HEK293 (cell line): ENCODE measurements at regions not wholly inside any gene's neighbourhood (a gene's known extent, or its start where the extent isn't known, plus 50 kb on each side); places are given as distances from the start of the nearest gene placed in this dataset.

Experiments used
- CTCF ChIA-PET: fragments of 350-600 bp; formaldehyde crosslinking; extraction: SDS; loops from one replicate; lab custom pipeline; 2021; ENCODE audit warnings: antibody characterized with exemption; lab: Yijun Ruan, JAX
- POLR2A ChIA-PET: fragments of 300-600 bp; formaldehyde crosslinking; extraction: SDS; loops from one replicate; lab custom pipeline; 2020; ENCODE audit warnings: antibody characterized with exemption, inconsistent platforms; lab: Yijun Ruan, JAX
- H3K27ac ChIP-seq: fragments of 200-500 bp; sonication (Bioruptor generic); 2 replicates; pipeline ENCODE4 v1.5.1; 2014; ENCODE audit warnings: low read depth, low read length, control low read depth, inconsistent platforms; ENCODE audit errors: extremely low read depth
- H3K36me3 ChIP-seq, 2 experiments: fragments of 200-500 bp in 1 of 2; sonication (Bioruptor generic) in 1 of 2; 1 replicate in 1 of 2; 2 replicates in 1 of 2; pipeline ENCODE4 v1.5.1; 2014 to 2017; ENCODE audit warnings: inconsistent platforms in 2 of 2, low read length in 2 of 2; ENCODE audit not compliant: control insufficient read depth in 2 of 2, insufficient read depth in 1 of 2
- H3K4me1 ChIP-seq: fragments of 200-500 bp; sonication (Bioruptor generic); 2 replicates; pipeline ENCODE4 v1.5.1; 2014; ENCODE audit warnings: mild to moderate bottlenecking, low read length, inconsistent platforms; ENCODE audit not compliant: control insufficient read depth, insufficient read depth
- H3K4me3 ChIP-seq: 2 replicates; pipeline ENCODE4 v1.5.1; 2011; ENCODE audit warnings: low read depth, mild to moderate bottlenecking, control low read depth, low read length, moderate library complexity
- H3K9me3 ChIP-seq: fragments of 200-500 bp; sonication (Bioruptor generic); 2 replicates; pipeline ENCODE4 v1.5.1; 2014; ENCODE audit warnings: low read depth, low read length, inconsistent platforms; ENCODE audit not compliant: control insufficient read depth, insufficient read depth
- GFI1B ChIP-seq: fragments of 450-650 bp; formaldehyde crosslinking; IDR thresholded peaks from 2 replicates; pipeline ENCODE4 v1.5.1; 2016; ENCODE audit warnings: missing biosample characterization, missing genetic modification characterization
- KLF7 ChIP-seq: fragments of 450-650 bp; formaldehyde crosslinking; IDR thresholded peaks from 2 replicates; pipeline ENCODE4 v1.5.1; 2016; ENCODE audit warnings: missing biosample characterization, missing genetic modification characterization, borderline replicate concordance
- SP2 ChIP-seq: fragments of 450-650 bp; formaldehyde crosslinking; IDR thresholded peaks from 2 replicates; pipeline ENCODE4 v1.5.1; 2016; ENCODE audit warnings: missing biosample characterization, missing genetic modification characterization
- SP3 ChIP-seq: fragments of 450-650 bp; formaldehyde crosslinking; IDR thresholded peaks from 2 replicates; pipeline ENCODE4 v1.5.1; 2016; ENCODE audit warnings: missing biosample characterization, missing genetic modification characterization
- ZBTB26 ChIP-seq: fragments of 450-650 bp; formaldehyde crosslinking; optimal IDR thresholded peaks from 2 replicates; pipeline ENCODE3; 2016; ENCODE audit warnings: missing biosample characterization, mild to moderate bottlenecking, missing genetic modification characterization
- ZFHX2 ChIP-seq: fragments of 450-650 bp; formaldehyde crosslinking; conservative IDR thresholded peaks from 2 replicates; pipeline ENCODE4 v1.5.1; 2016; ENCODE audit warnings: missing biosample characterization, missing genetic modification characterization
- ZNF112 ChIP-seq: fragments of 450-650 bp; formaldehyde crosslinking; IDR thresholded peaks from 2 replicates; pipeline ENCODE4 v1.5.0; 2017; ENCODE audit warnings: missing biosample characterization, missing genetic modification characterization
- ZNF354C ChIP-seq: fragments of 450-650 bp; formaldehyde crosslinking; IDR thresholded peaks from 2 replicates; pipeline ENCODE4 v1.5.1; 2016; ENCODE audit warnings: missing biosample characterization, missing genetic modification characterization, low read depth, borderline replicate concordance
- ZNF404 ChIP-seq: fragments of 450-650 bp; formaldehyde crosslinking; IDR thresholded peaks from 2 replicates; pipeline ENCODE4 v1.5.1; 2017; ENCODE audit warnings: missing biosample characterization, missing genetic modification characterization
- ZNF76 ChIP-seq: fragments of 450-650 bp; formaldehyde crosslinking; IDR thresholded peaks from 2 replicates; pipeline ENCODE4; 2016; ENCODE audit warnings: low read depth, missing biosample characterization, missing genetic modification characterization, borderline replicate concordance
- TF ChIP-seq, protein P1 (sequence below): fragments of 450-650 bp; formaldehyde crosslinking; IDR thresholded peaks from 2 replicates; pipeline ENCODE4 v1.5.1; 2017; ENCODE audit warnings: missing biosample characterization, mild to moderate bottlenecking, missing genetic modification characterization, moderate library complexity
- TF ChIP-seq, protein P2 (sequence below): fragments of 450-650 bp; formaldehyde crosslinking; IDR thresholded peaks from 2 replicates; pipeline ENCODE4 v1.5.1; 2016; ENCODE audit warnings: missing biosample characterization, missing genetic modification characterization

- CTCF ChIA-PET = interaction anchor here (0.6 to 1.6 kb wide), 2 partner anchors 9 to 210 kb away, joined by 3 read pairs; no protein-coding TSS in a partner anchor
These were observed 52.8 kb upstream of the NFE2L3 start for GRCh38 chr7:26099236-26099635.

DNA sequence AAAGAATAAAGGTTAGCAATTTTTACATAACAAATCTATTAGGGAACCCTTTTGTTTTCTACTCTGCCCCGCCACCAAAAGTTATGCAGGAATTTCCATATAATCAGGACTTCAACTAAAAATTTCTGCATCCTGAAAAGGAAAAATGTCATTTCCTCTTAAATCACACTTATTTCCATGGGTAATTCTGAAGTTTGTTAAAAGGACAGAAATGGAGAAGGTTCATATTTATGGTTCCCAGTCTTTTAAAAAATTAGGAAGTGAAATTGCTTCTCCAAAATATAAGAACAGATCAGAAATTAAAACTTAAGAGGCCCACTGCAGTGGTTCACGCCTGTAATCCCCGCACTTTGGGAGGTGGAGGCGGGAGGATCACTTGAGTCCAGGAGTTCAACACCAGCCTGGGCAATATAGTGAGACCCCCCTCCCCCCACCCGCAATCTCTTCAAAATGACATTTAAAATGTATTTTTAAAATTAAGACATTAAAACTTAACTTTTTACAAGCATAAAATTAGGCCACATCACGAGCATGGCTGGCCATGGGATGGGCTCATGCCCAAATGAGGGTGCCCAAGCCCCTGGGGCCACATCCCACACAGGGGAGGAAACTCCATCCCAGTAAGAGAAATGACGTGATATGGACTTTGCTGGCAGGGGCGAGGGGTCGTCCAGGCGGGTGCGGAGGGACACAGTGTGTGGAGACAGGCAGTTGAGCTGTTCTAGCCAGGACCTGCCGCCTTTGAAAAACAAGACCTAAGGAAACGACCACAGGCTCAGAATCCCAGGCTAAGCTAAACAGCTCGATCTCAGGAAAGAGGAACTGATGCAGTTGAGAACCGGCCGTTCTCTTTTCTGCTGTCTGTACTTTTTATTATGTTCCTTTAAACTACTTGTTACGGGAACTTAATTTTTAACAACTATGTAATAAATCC lies 51.3 kb upstream of the NFE2L3 start:
- POLR2A ChIA-PET = no interaction called here
- Histone ChIP-seq H3K27ac (no peak overlapping the region), H3K36me3 (no peaks in the 10 kb centered on the region), H3K4me3 (no peak overlapping the region), H3K9me3 (no peaks in the 10 kb centered on the region), H3K4me1 (no peaks in the 10 kb centered on the region)
- CTCF ChIA-PET = interaction anchor here (1.0 kb wide), 1 partner anchor 10 kb away, joined by 3 read pairs; no protein-coding TSS in a partner anchor
- TF ChIP-seq, protein P1, sequence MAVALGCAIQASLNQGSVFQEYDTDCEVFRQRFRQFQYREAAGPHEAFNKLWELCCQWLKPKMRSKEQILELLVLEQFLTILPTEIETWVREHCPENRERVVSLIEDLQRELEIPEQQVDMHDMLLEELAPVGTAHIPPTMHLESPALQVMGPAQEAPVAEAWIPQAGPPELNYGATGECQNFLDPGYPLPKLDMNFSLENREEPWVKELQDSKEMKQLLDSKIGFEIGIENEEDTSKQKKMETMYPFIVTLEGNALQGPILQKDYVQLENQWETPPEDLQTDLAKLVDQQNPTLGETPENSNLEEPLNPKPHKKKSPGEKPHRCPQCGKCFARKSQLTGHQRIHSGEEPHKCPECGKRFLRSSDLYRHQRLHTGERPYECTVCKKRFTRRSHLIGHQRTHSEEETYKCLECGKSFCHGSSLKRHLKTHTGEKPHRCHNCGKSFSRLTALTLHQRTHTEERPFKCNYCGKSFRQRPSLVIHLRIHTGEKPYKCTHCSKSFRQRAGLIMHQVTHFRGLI = no peak
- TF ChIP-seq ZNF112 (tag by site-specific recombination) (no peak), SP2 (tag by site-specific recombination) (no peak), ZNF404 (tag by site-specific recombination) (no peak), ZNF354C (no peak), KLF7 (tag by site-specific recombination) (no peak), SP3 (tag by site-specific recombination) (no peak), ZNF76 (no peak), ZBTB26 (tag by site-specific recombination) (no peak)
- TF ChIP-seq, protein P2, sequence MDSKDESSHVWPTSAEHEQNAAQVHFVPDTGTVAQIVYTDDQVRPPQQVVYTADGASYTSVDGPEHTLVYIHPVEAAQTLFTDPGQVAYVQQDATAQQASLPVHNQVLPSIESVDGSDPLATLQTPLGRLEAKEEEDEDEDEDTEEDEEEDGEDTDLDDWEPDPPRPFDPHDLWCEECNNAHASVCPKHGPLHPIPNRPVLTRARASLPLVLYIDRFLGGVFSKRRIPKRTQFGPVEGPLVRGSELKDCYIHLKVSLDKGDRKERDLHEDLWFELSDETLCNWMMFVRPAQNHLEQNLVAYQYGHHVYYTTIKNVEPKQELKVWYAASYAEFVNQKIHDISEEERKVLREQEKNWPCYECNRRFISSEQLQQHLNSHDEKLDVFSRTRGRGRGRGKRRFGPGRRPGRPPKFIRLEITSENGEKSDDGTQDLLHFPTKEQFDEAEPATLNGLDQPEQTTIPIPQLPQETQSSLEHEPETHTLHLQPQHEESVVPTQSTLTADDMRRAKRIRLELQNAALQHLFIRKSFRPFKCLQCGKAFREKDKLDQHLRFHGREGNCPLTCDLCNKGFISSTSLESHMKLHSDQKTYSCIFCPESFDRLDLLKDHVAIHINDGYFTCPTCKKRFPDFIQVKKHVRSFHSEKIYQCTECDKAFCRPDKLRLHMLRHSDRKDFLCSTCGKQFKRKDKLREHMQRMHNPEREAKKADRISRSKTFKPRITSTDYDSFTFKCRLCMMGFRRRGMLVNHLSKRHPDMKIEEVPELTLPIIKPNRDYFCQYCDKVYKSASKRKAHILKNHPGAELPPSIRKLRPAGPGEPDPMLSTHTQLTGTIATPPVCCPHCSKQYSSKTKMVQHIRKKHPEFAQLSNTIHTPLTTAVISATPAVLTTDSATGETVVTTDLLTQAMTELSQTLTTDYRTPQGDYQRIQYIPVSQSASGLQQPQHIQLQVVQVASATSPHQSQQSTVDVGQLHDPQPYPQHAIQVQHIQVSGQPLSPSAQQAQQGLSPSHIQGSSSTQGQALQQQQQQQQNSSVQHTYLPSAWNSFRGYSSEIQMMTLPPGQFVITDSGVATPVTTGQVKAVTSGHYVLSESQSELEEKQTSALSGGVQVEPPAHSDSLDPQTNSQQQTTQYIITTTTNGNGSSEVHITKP (tag by site-specific recombination) = no peak

More at GRCh38 chr7:26099236-26099635, 52.8 kb upstream of the NFE2L3 start:
- POLR2A ChIA-PET = no interaction called here
- no peak overlapping the region for H3K27ac ChIP-seq
- H3K9me3 ChIP-seq = no peaks in the 10 kb centered on the region
- no peaks in the 10 kb centered on the region for H3K4me1 ChIP-seq
- no peak for TF ChIP-seq GFI1B (tag by site-specific recombination)
- 0 out of 2 replicates have a peak, but pooled peaks have one; percentile 12 for TF ChIP-seq ZFHX2 (tag by site-specific recombination)
- no peak overlapping the region for H3K4me3 ChIP-seq
- H3K36me3 ChIP-seq = no peaks in the 10 kb centered on the region
